ENCODE measurements at regions not wholly inside any gene's neighbourhood (a gene's known extent, or its start where the extent isn't known, plus 50 kb on each side); places are given as distances from the start of the nearest gene placed in this dataset.

GRCh38 chr11:128135451-128135850 is 451.9 kb downstream of the ETS1 start:
- Mint-ChIP-seq H3K4me3 (ENCODE audit: low read depth) (no peak overlapping the region), H3K27ac (no peak overlapping the region), H3K4me1 (ENCODE audit: low read depth) (no peaks in the 10 kb centered on the region), H3K36me3 (ENCODE audit: low read depth) (no peaks in the 10 kb centered on the region), H3K27me3 (ENCODE audit: low read depth) (peaks cover 4% of the 10 kb centered on the region), H3K9me3 (peaks cover 7% of the 10 kb centered on the region)
- DNase-seq (ENCODE audit: low spot score): no peak
- intact Hi-C loops (cut with micrococcal nuclease): no loop called here

GRCh38 chr11:128133501-128133900 is 453.9 kb downstream of the ETS1 start:
- intact Hi-C loops (cut with micrococcal nuclease): no loop called here
- Mint-ChIP-seq H3K27me3 (ENCODE audit: low read depth) (peaks cover 4% of the 10 kb centered on the region), H3K4me1 (ENCODE audit: low read depth) (no peaks in the 10 kb centered on the region), H3K4me3 (ENCODE audit: low read depth) (no peak overlapping the region), H3K27ac (peak overlapping the region; percentile 45), H3K9me3 (no peaks in the 10 kb centered on the region), H3K36me3 (ENCODE audit: low read depth) (no peaks in the 10 kb centered on the region)
- no peak for DNase-seq (ENCODE audit: low spot score)

- Mint-ChIP-seq H3K9me3 (no peaks in the 10 kb centered on the region), H3K4me3 (ENCODE audit: low read depth) (no peak overlapping the region), H3K4me1 (ENCODE audit: low read depth) (no peaks in the 10 kb centered on the region), H3K27ac (no peak overlapping the region), H3K27me3 (ENCODE audit: low read depth) (peaks cover 4% of the 10 kb centered on the region), H3K36me3 (ENCODE audit: low read depth) (no peaks in the 10 kb centered on the region)
- intact Hi-C loops (cut with micrococcal nuclease): no loop called here
- DNase-seq (ENCODE audit: low spot score): no peak
Measured at GRCh38 chr11:128130052-128130451, 457.3 kb downstream of the ETS1 start.

GRCh38 chr11:128125723-128126122 is 461.6 kb downstream of the ETS1 start:
- no peaks in the 10 kb centered on the region for H3K9me3 Mint-ChIP-seq
- no peaks in the 10 kb centered on the region for H3K4me1 Mint-ChIP-seq (ENCODE audit: low read depth)
- no peak overlapping the region for H3K27ac Mint-ChIP-seq
- no peaks in the 10 kb centered on the region for H3K27me3 Mint-ChIP-seq (ENCODE audit: low read depth)
- no peak for DNase-seq (ENCODE audit: low spot score)
- intact Hi-C loops (cut with micrococcal nuclease): no loop called here
- no peak overlapping the region for H3K4me3 Mint-ChIP-seq (ENCODE audit: low read depth)
- no peaks in the 10 kb centered on the region for H3K36me3 Mint-ChIP-seq (ENCODE audit: low read depth)

GRCh38 chr11:128116885-128117284 is 470.5 kb downstream of the ETS1 start:
- no peak overlapping the region for H3K4me3 Mint-ChIP-seq (ENCODE audit: low read depth)
- H3K36me3 Mint-ChIP-seq (ENCODE audit: low read depth): no peaks in the 10 kb centered on the region
- peaks cover 26% of the 10 kb centered on the region for H3K27me3 Mint-ChIP-seq (ENCODE audit: low read depth)
- no peaks in the 10 kb centered on the region for H3K4me1 Mint-ChIP-seq (ENCODE audit: low read depth)
- no peak for DNase-seq (ENCODE audit: low spot score)
- H3K9me3 Mint-ChIP-seq: no peaks in the 10 kb centered on the region
- H3K27ac Mint-ChIP-seq: no peak overlapping the region
- intact Hi-C loops (cut with micrococcal nuclease): no loop called here

GRCh38 chr11:128116447-128116846 is 470.9 kb downstream of the ETS1 start:
- peaks cover 2% of the 10 kb centered on the region for H3K9me3 Mint-ChIP-seq
- no peaks in the 10 kb centered on the region for H3K36me3 Mint-ChIP-seq (ENCODE audit: low read depth)
- intact Hi-C loops (cut with micrococcal nuclease): no loop called here
- no peak for DNase-seq (ENCODE audit: low spot score)
- peaks cover 26% of the 10 kb centered on the region for H3K27me3 Mint-ChIP-seq (ENCODE audit: low read depth)
- no peak overlapping the region for H3K4me3 Mint-ChIP-seq (ENCODE audit: low read depth)
- no peaks in the 10 kb centered on the region for H3K4me1 Mint-ChIP-seq (ENCODE audit: low read depth)
- H3K27ac Mint-ChIP-seq: no peak overlapping the region

GRCh38 chr11:128105950-128106349 is 481.4 kb downstream of the ETS1 start:
- Mint-ChIP-seq H3K36me3 (ENCODE audit: low read depth) (no peaks in the 10 kb centered on the region), H3K4me3 (ENCODE audit: low read depth) (no peak overlapping the region), H3K4me1 (ENCODE audit: low read depth) (peaks cover 12% of the 10 kb centered on the region), H3K27me3 (ENCODE audit: low read depth) (peaks cover 1% of the 10 kb centered on the region), H3K27ac (no peak overlapping the region), H3K9me3 (peaks cover 9% of the 10 kb centered on the region)
- intact Hi-C loops (cut with micrococcal nuclease): loop anchor here (10.0 kb wide), 1 partner anchor 49 kb away; no protein-coding TSS in a partner anchor
- DNase-seq (ENCODE audit: low spot score): no peak

GRCh38 chr11:128105511-128105910 is 481.8 kb downstream of the ETS1 start:
- H3K4me3 Mint-ChIP-seq (ENCODE audit: low read depth): no peak overlapping the region
- peaks cover 12% of the 10 kb centered on the region for H3K4me1 Mint-ChIP-seq (ENCODE audit: low read depth)
- no peaks in the 10 kb centered on the region for H3K36me3 Mint-ChIP-seq (ENCODE audit: low read depth)
- H3K9me3 Mint-ChIP-seq: peaks cover 8% of the 10 kb centered on the region
- no peak for DNase-seq (ENCODE audit: low spot score)
- peaks cover 1% of the 10 kb centered on the region for H3K27me3 Mint-ChIP-seq (ENCODE audit: low read depth)
- H3K27ac Mint-ChIP-seq: no peak overlapping the region
- intact Hi-C loops (cut with micrococcal nuclease): loop anchor here (10.0 kb wide), 1 partner anchor 49 kb away; no protein-coding TSS in a partner anchor

- Mint-ChIP-seq H3K4me1 (ENCODE audit: low read depth) (peaks cover 9% of the 10 kb centered on the region), H3K4me3 (ENCODE audit: low read depth) (no peak overlapping the region), H3K27me3 (ENCODE audit: low read depth) (peaks cover 5% of the 10 kb centered on the region), H3K27ac (no peak overlapping the region), H3K36me3 (ENCODE audit: low read depth) (no peaks in the 10 kb centered on the region), H3K9me3 (peaks cover 8% of the 10 kb centered on the region)
- intact Hi-C loops (cut with micrococcal nuclease): loop anchor here (2.0 to 10.0 kb wide), 3 partner anchors 51 to 65 kb away; no protein-coding TSS in a partner anchor
- no peak for DNase-seq (ENCODE audit: low spot score)
Measured at GRCh38 chr11:128103278-128103873, 484.0 kb downstream of the ETS1 start.

- no peak overlapping the region for H3K27ac Mint-ChIP-seq
Measured at GRCh38 chr11:128098781-128099180, 488.6 kb downstream of the ETS1 start.

GRCh38 chr11:128095466-128095981 is 491.8 kb downstream of the ETS1 start:
- intact Hi-C loops (cut with micrococcal nuclease): no loop called here
- Mint-ChIP-seq H3K9me3 (peaks cover 8% of the 10 kb centered on the region), H3K27me3 (ENCODE audit: low read depth) (peaks cover 3% of the 10 kb centered on the region), H3K4me3 (ENCODE audit: low read depth) (no peak overlapping the region), H3K4me1 (ENCODE audit: low read depth) (no peaks in the 10 kb centered on the region), H3K27ac (no peak overlapping the region), H3K36me3 (ENCODE audit: low read depth) (no peaks in the 10 kb centered on the region)
- DNase-seq (ENCODE audit: low spot score): no peak

More at GRCh38 chr11:128098781-128099180, 488.6 kb downstream of the ETS1 start:
- H3K36me3 Mint-ChIP-seq (ENCODE audit: low read depth): no peaks in the 10 kb centered on the region
- peaks cover 7% of the 10 kb centered on the region for H3K4me1 Mint-ChIP-seq (ENCODE audit: low read depth)
- no peak for DNase-seq (ENCODE audit: low spot score)
- intact Hi-C loops (cut with micrococcal nuclease): no loop called here
- H3K9me3 Mint-ChIP-seq: no peaks in the 10 kb centered on the region
- peaks cover 3% of the 10 kb centered on the region for H3K27me3 Mint-ChIP-seq (ENCODE audit: low read depth)
- no peak overlapping the region for H3K4me3 Mint-ChIP-seq (ENCODE audit: low read depth)

GRCh38 chr11:128093689-128094088 is 493.7 kb downstream of the ETS1 start:
- intact Hi-C loops (cut with micrococcal nuclease): no loop called here
- Mint-ChIP-seq H3K9me3 (peaks cover 23% of the 10 kb centered on the region), H3K4me3 (ENCODE audit: low read depth) (no peak overlapping the region), H3K36me3 (ENCODE audit: low read depth) (peaks cover 7% of the 10 kb centered on the region), H3K27me3 (ENCODE audit: low read depth) (no peaks in the 10 kb centered on the region), H3K27ac (no peak overlapping the region), H3K4me1 (ENCODE audit: low read depth) (no peaks in the 10 kb centered on the region)
- no peak for DNase-seq (ENCODE audit: low spot score)

GRCh38 chr11:128089962-128090361 is 497.4 kb downstream of the ETS1 start:
- Mint-ChIP-seq H3K4me3 (ENCODE audit: low read depth) (no peak overlapping the region), H3K27ac (no peak overlapping the region), H3K27me3 (ENCODE audit: low read depth) (no peaks in the 10 kb centered on the region), H3K9me3 (peaks cover 30% of the 10 kb centered on the region), H3K4me1 (ENCODE audit: low read depth) (peaks cover 4% of the 10 kb centered on the region), H3K36me3 (ENCODE audit: low read depth) (peaks cover 7% of the 10 kb centered on the region)
- no peak for DNase-seq (ENCODE audit: low spot score)
- intact Hi-C loops (cut with micrococcal nuclease): no loop called here
